ENCODE measurements at regions not wholly inside any gene's neighbourhood (a gene's known extent, or its start where the extent isn't known, plus 50 kb on each side); places are given as distances from the start of the nearest gene placed in this dataset.

DNA sequence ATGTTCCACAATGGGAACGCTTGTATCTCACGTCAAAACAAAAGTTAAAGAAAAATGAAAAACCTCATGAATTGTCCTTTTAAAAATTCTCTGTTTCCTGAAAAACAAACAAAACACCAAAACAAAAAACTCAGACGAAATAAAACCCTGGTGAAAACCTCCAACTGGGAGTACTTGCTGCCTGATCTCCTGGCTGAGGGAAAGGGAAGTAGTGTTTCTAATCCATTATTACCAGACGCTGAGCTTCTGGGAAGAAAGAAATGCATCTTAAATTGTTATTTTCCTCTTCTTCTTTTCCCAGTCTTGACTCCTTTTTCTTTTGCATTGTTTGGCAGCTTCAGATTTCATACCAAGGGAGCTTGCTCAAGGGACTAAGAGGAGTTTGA is 243.2 kb upstream of the RGMA start:
- TF ChIP-seq, protein P1, sequence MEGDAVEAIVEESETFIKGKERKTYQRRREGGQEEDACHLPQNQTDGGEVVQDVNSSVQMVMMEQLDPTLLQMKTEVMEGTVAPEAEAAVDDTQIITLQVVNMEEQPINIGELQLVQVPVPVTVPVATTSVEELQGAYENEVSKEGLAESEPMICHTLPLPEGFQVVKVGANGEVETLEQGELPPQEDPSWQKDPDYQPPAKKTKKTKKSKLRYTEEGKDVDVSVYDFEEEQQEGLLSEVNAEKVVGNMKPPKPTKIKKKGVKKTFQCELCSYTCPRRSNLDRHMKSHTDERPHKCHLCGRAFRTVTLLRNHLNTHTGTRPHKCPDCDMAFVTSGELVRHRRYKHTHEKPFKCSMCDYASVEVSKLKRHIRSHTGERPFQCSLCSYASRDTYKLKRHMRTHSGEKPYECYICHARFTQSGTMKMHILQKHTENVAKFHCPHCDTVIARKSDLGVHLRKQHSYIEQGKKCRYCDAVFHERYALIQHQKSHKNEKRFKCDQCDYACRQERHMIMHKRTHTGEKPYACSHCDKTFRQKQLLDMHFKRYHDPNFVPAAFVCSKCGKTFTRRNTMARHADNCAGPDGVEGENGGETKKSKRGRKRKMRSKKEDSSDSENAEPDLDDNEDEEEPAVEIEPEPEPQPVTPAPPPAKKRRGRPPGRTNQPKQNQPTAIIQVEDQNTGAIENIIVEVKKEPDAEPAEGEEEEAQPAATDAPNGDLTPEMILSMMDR (IDR thresholded peaks at IDR 0.05), result no peak
- TF ChIP-seq GRHL2 (CRISPR knock-in tag; IDR thresholded peaks at IDR 0.05; ENCODE audit: insufficient replicate concordance, severe bottlenecking) (no peak), ZNF423 (CRISPR knock-in tag; IDR thresholded peaks at IDR 0.05) (no peak), MXD4 (CRISPR knock-in tag; IDR thresholded peaks at IDR 0.05; ENCODE audit: borderline replicate concordance) (no peak), ELF4 (CRISPR knock-in tag; IDR thresholded peaks at IDR 0.05; ENCODE audit: low read depth) (no peak)
- TF ChIP-seq, protein P2, sequence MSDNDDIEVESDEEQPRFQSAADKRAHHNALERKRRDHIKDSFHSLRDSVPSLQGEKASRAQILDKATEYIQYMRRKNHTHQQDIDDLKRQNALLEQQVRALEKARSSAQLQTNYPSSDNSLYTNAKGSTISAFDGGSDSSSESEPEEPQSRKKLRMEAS (CRISPR knock-in tag; IDR thresholded peaks at IDR 0.05), result no peak
